ENCODE measurements at regions not wholly inside any gene's neighbourhood (a gene's known extent, or its start where the extent isn't known, plus 50 kb on each side); places are given as distances from the start of the nearest gene placed in this dataset.

GRCh38 chr6:144372116-144372515 lies 87.0 kb downstream of the UTRN start:
- Histone ChIP-seq H3K14ac (ENCODE audit: insufficient read length) (no peak overlapping the region), H3K9me3 (ENCODE audit: insufficient read depth in 2 of 2, low read depth in 1 of 2, low read length in 1 of 2) (0 out of 4 replicates have a peak, but pooled peaks cover 0 to 2% of the 10 kb centered on the region in 2 experiments), H2AFZ (ENCODE audit: low read length) (no peak overlapping the region), H3K4ac (replicated peaks; ENCODE audit: insufficient read length, low read depth, low read length) (no peak overlapping the region), H3K18ac (ENCODE audit: extremely low read depth, low read length) (no peak overlapping the region), H2BK5ac (ENCODE audit: low read depth, low read length) (no peak overlapping the region), H3K79me2 (ENCODE audit: control insufficient read depth in 1 of 2, insufficient read depth in 2 of 2, low read length in 2 of 2) (peaks cover 3 to 20% of the 10 kb centered on the region in 2 experiments; a peak in 2 of 4 replicates), H3K23me2 (ENCODE audit: low read depth, low read length) (no peaks in the 10 kb centered on the region), H4K8ac (ENCODE audit: extremely low read depth, insufficient read depth, low read length) (no peak overlapping the region), H3K23ac (ENCODE audit: insufficient read length) (no peak overlapping the region), H3K79me1 (ENCODE audit: low read depth, low read length) (peaks cover 4% of the 10 kb centered on the region), H4K20me1 (replicated peaks in 1 of 2; ENCODE audit: control insufficient read depth in 1 of 2, insufficient read depth in 2 of 2, low read length in 2 of 2) (no peaks in the 10 kb centered on the region), H3K27ac (ENCODE audit: low read depth, low read length) (no peak overlapping the region), H2BK12ac (ENCODE audit: low read depth, low read length) (no peak overlapping the region), H2BK15ac (ENCODE audit: low read length) (no peak overlapping the region), H2BK120ac (replicated peaks; ENCODE audit: low read depth, low read length) (no peak overlapping the region), H3K27me3 (replicated peaks in 1 of 4; ENCODE audit: control insufficient read depth in 3 of 4, extremely low read depth in 1 of 4, insufficient read depth in 3 of 4, low read length in 3 of 4) (no peaks in the 10 kb centered on the region), H4K5ac (ENCODE audit: insufficient read length, low read depth, low read length) (no peak overlapping the region), H2BK20ac (ENCODE audit: low read length) (no peak overlapping the region), H3K36me3 (ENCODE audit: control insufficient read depth in 2 of 4, insufficient read depth in 4 of 4, low read length in 3 of 4) (no peaks in the 10 kb centered on the region; a peak in 1 of 8 replicates), H3K4me2 (ENCODE audit: insufficient read depth in 1 of 2, low read depth in 2 of 2, low read length in 2 of 2) (no peak overlapping the region), H4K91ac (replicated peaks; ENCODE audit: insufficient read length, low read length) (no peak overlapping the region), H3K56ac (replicated peaks; ENCODE audit: insufficient read length, low read depth, low read length) (no peak overlapping the region), H3K9ac (replicated peaks in 1 of 4; ENCODE audit: extremely low read depth in 1 of 4, low read depth in 3 of 4, low read length in 3 of 4) (no peak overlapping the region; a peak in 1 of 7 replicates), H2AK5ac (ENCODE audit: low read depth, low read length) (no peak overlapping the region), H3K4me1 (replicated peaks in 1 of 4; ENCODE audit: control insufficient read depth in 3 of 4, insufficient read depth in 4 of 4, low read length in 3 of 4) (no peaks in the 10 kb centered on the region; a peak in 1 of 7 replicates), H3K4me3 (ENCODE audit: extremely low read depth in 1 of 4, insufficient read depth in 2 of 4, low read depth in 3 of 4, low read length in 4 of 4) (no peak overlapping the region)
- FAIRE-seq (no peak), DNase-seq (ENCODE audit: low read depth in 1 of 2, low spot score in 2 of 2) (no peak)
- WGBS, 2 experiments (ENCODE audit: extremely low coverage in 1 of 2, insufficient coverage in 1 of 2, insufficient read length in 1 of 2, insufficient replicate concordance in 2 of 2, low coverage in 1 of 2, low lambda C conversion rate in 2 of 2, missing lambda C conversion rate in 1 of 2) = 88% methylated on average over 2 of the region's 2 CpGs; no CpG with 5 or more reads in 1 of the 2 experiments
- POLR2A ChIA-PET (ENCODE audit: partially characterized antibody) = no interaction called here
- CTCF ChIA-PET (ENCODE audit: partially characterized antibody) = interaction anchor here (0.7 kb wide), 1 partner anchor 154 kb away, joined by 3 read pairs; no protein-coding TSS in a partner anchor
- TF ChIP-seq KDM1A (IDR thresholded peaks at IDR 0.05; ENCODE audit: borderline replicate concordance, low read length) (peak; percentile 68; the same call in 1 of the 2 replicates), RXRA (IDR thresholded peaks at IDR 0.05; ENCODE audit: insufficient read depth, low read depth, low read length) (no peak), MAX (IDR thresholded peaks at IDR 0.05) (no peak), SIN3A (conservative IDR thresholded peaks at IDR 0.05 in 1 of 2, IDR thresholded peaks at IDR 0.05 in 1 of 2; ENCODE audit: low read depth in 1 of 2, low read length in 2 of 2) (no peak)

Measured in H1 (cell line).